ENCODE measurements at regions not wholly inside any gene's neighbourhood (a gene's known extent, or its start where the extent isn't known, plus 50 kb on each side); places are given as distances from the start of the nearest gene placed in this dataset.
"Not testable (repeated sequence)": the region's sequence is repeated elsewhere in the genome, so short reads cannot be mapped to it uniquely, and the experiment has no call there.

- intact Hi-C loops (cut with DNase I), result no loop called here
- no peak for DNase-seq
These were observed 118.7 kb downstream of the ZNF330 start for GRCh38 chr4:141339391-141339790.

- DNase-seq, result no peak
- intact Hi-C loops (cut with DNase I), result no loop called here
These were observed 119.3 kb downstream of the ZNF330 start for GRCh38 chr4:141339966-141340365.

- no peak for DNase-seq
- intact Hi-C loops (cut with DNase I), result no loop called here
These were observed 119.8 kb downstream of the ZNF330 start for GRCh38 chr4:141340458-141340857.

GRCh38 chr4:141346144-141346543, 125.4 kb downstream of the ZNF330 start:
- intact Hi-C loops (cut with DNase I), result no loop called here
- peak in 17 of 42 donors; percentile 6 to 56 (median 24) for DNase-seq

- DNase-seq, result no peak
- intact Hi-C loops (cut with DNase I), result no loop called here
These were observed 127.0 kb downstream of the ZNF330 start for GRCh38 chr4:141347684-141348083.

- intact Hi-C loops (cut with DNase I), result no loop called here
- DNase-seq, result no peak
These were observed 127.4 kb downstream of the ZNF330 start for GRCh38 chr4:141348125-141348524.

- intact Hi-C loops (cut with DNase I), result no loop called here
- DNase-seq, result no peak
These were observed 127.9 kb downstream of the ZNF330 start for GRCh38 chr4:141348573-141348972.

GRCh38 chr4:141349236-141349635, 128.5 kb downstream of the ZNF330 start:
- intact Hi-C loops (cut with DNase I), result no loop called here
- no peak for DNase-seq

- DNase-seq, result no peak
- intact Hi-C loops (cut with DNase I), result no loop called here
These were observed 129.6 kb downstream of the ZNF330 start for GRCh38 chr4:141350122-141350905.

GRCh38 chr4:141352331-141352730, 131.6 kb downstream of the ZNF330 start:
- intact Hi-C loops (cut with DNase I), result no loop called here
- DNase-seq, result no peak

- no peak for DNase-seq
These were observed 132.3 kb downstream of the ZNF330 start for GRCh38 chr4:141352909-141353525.

GRCh38 chr4:141356321-141356962, 135.7 kb downstream of the ZNF330 start:
- no peak for DNase-seq
- intact Hi-C loops (cut with DNase I), result no loop called here

More at GRCh38 chr4:141352909-141353525, 132.3 kb downstream of the ZNF330 start:
- intact Hi-C loops (cut with DNase I), result no loop called here

- no peak for DNase-seq
- intact Hi-C loops (cut with DNase I), result no loop called here
These were observed 136.3 kb downstream of the ZNF330 start for GRCh38 chr4:141356963-141357335.

GRCh38 chr4:141368241-141368640, 147.5 kb downstream of the ZNF330 start:
- intact Hi-C loops (cut with DNase I); DNase-seq: not testable (repeated sequence)

GRCh38 chr4:141371206-141371605, 150.5 kb downstream of the ZNF330 start:
- no peak for DNase-seq
- intact Hi-C loops (cut with DNase I), result no loop called here

GRCh38 chr4:141375855-141376254, 155.2 kb downstream of the ZNF330 start:
- DNase-seq, result no peak
- intact Hi-C loops (cut with DNase I), result no loop called here

- DNase-seq, result no peak
- intact Hi-C loops (cut with DNase I), result no loop called here
These were observed 156.1 kb downstream of the ZNF330 start for GRCh38 chr4:141376769-141377168.

- intact Hi-C loops (cut with DNase I), result no loop called here
These were observed 166.6 kb downstream of the ZNF330 start for GRCh38 chr4:141387299-141387698.

GRCh38 chr4:141388481-141388880, 167.8 kb downstream of the ZNF330 start:
- intact Hi-C loops (cut with DNase I), result no loop called here
- DNase-seq, result no peak

More at GRCh38 chr4:141387299-141387698, 166.6 kb downstream of the ZNF330 start:
- DNase-seq, result no peak

GRCh38 chr4:141389649-141390048, 169.0 kb downstream of the ZNF330 start:
- DNase-seq, result no peak
- intact Hi-C loops (cut with DNase I), result no loop called here
